Inflammatory macrophage (primary cell): ENCODE measurements at regions not wholly inside any gene's neighbourhood (a gene's known extent, or its start where the extent isn't known, plus 50 kb on each side); places are given as distances from the start of the nearest gene placed in this dataset.
"Not testable (repeated sequence)": the region's sequence is repeated elsewhere in the genome, so short reads cannot be mapped to it uniquely, and the experiment has no call there.

ENCODE experiments used
- DNase-seq, 2 donors: peaks; one replicate each; pipeline ENCODE4 v3.0.0-alpha.2; 2020 to 2022

GRCh38 chr18:38670486-38670885 is 1104.9 kb upstream of the CELF4 start:
- no peak for DNase-seq

- DNase-seq: no peak
Measured at GRCh38 chr18:38664929-38665328, 1099.3 kb upstream of the CELF4 start.

DNA sequence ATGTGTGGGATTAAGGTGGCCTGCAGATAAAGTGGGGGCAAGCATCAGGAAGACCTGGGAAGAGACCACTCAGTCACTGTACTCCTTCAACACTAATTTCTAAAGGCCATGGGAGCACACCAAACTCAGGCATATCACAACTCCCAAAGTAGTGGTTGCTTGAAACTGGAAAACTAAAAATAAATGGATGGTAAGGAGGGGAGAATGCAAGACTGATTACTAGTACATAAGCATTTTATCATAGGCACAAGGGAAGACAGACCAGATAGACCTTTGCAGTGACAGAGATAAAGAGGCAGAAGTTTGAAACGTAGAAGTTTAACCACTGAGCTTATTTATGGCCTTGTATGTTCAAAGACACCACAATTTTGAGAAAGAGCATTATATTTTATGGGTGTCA is 1098.1 kb upstream of the CELF4 start:
- DNase-seq: no peak

- DNase-seq: no peak
Measured at GRCh38 chr18:38663270-38663669, 1097.7 kb upstream of the CELF4 start.

DNA sequence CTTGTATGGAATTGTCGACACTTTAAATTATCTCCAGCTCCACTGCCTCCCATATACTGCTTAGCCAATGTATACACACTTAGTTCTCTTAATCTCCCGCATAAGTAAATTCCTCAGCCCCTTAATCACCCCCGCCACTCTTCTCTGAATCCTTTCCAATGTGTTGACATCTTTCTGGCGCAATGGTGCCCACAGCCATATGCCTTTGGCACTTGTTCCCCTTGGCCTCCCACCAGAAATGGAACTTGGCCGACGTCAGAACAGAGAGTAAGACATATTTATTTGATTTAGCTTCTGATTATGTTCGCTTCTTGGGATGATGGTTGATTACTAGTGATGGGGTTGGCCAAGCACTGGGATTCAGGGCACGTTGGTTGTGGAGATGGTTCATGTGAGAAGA is 1089.3 kb upstream of the CELF4 start:
- no peak for DNase-seq

DNA sequence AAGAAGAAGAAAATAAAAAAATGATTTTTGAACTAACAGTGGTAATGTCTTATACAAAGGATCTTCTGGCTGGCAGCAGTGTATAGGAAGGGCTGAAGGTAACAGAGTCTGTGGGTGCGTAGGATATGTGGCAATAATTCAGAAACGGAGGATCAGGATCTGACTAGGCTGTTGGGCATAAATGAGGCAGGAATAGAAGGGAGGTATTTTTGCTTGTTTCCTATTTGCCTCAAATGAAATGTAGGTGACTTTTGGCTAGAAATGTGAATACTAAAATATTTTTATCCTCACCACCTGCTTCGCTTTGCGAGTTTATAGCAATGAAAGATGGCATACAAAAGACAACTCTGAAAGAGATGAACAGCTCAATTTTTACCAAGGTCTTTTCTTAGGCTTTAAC is 1086.1 kb upstream of the CELF4 start:
- DNase-seq: no peak

DNA sequence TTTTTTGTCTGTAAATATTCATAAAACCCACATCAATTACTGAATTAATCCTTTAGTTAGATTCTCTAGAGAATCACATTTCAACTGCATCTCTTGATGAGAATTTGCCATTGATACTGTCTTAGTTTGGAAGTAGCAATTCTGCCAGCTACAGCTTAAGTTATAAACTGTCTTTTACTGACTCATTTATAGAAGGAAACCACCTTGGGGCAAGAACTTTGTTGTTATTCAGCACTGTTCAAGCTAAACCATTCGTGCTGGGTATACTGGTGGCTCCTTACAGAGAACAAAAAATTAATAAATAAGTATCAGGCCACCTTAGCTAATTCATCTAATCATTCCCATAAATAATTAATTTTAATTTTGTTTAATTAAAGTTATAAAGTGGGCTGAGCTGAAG is 1082.6 kb upstream of the CELF4 start:
- no peak for DNase-seq

GRCh38 chr18:38646296-38646695 is 1080.7 kb upstream of the CELF4 start:
- no peak for DNase-seq

DNA sequence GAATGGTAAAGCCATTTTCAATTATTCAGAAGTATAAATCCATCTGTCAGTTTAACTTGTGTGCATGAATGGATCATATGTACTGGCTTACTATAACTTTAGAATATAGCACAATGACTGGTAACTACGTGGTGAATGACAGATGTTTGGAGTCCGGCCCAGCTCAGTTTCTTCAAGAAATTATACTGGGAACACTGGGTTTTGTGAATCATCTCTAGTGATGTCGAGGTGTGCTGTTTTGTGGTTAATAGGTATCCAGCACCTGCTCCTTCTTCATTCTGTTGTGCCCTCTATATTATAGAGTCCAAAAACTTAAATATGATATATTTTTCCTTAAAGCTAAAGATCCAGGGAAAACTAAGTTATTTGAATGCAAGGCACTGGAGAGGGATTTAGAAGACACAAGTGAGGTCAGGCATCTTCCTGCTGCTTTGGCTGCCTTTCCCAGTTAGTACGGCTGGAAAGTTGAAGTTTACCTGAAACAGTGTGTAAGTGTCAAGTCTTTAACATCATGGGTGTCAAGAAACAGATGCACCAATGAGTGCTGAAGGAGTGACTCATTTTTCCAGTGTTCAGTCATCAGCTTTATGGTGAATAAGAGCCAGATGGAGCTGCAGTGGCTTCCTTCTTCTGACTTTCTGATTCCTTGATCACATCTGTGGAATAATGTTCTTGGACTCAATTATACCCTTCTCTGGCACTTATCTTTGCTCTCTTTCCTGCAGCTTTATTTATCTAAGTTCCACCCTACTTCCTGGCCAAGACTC is 1079.5 kb upstream of the CELF4 start:
- DNase-seq: no peak

- no peak for DNase-seq
Measured at GRCh38 chr18:38642711-38643110, 1077.1 kb upstream of the CELF4 start.

DNA sequence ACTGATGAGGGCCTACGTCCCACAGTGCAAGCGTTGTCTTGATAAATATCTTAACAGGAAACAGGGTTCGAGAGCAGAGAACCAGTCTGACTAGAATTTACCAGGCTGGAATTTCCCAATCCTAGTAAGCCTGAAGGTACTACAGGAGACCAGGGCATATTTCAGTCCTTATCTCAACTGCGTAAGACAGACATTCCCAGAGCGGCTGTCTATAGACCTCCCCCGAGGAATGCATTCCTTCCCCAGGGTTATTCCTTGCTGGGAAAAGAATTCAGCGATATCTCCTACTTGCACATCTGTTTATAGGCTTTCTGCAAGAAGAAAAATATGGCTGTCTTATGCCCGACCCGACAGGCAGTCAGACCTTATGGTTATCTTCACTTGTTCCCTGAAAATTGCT is 1074.1 kb upstream of the CELF4 start:
- DNase-seq: not testable (repeated sequence)

DNA sequence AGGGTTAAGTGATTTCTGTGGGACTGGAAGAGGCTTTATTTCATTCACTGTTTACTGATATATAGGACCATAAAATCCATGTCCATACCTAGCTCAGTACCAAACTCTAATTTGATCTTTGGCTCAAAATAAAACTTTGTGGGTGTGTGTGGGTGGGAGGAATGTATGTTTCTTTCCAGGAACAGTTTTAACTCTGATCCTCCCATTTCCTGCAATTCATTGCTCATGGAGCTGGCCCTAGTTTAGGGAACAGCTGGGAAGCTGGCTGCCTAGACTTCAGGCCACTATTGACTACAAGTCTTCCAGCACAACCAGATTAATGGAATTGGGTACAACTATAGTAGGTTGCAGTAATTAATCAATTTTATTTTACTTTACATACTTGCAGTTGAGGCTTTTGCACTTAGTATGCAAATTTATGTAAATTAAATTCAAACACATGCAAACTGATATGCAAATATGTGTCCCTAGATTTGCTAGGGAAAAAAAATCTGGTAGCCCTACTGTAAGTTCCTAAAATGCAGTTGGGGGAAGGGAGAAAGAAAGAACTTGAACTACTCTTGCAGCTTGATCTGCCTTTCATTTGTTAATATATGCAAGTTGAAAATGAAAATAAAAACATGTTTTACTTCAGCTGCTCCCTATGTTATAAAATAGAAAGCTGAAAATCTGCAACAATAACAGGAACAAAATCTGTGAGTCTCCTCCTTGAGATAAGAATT is 1070.3 kb upstream of the CELF4 start:
- DNase-seq: no peak

- no peak for DNase-seq
Measured at GRCh38 chr18:38634117-38634516, 1068.5 kb upstream of the CELF4 start.

DNA sequence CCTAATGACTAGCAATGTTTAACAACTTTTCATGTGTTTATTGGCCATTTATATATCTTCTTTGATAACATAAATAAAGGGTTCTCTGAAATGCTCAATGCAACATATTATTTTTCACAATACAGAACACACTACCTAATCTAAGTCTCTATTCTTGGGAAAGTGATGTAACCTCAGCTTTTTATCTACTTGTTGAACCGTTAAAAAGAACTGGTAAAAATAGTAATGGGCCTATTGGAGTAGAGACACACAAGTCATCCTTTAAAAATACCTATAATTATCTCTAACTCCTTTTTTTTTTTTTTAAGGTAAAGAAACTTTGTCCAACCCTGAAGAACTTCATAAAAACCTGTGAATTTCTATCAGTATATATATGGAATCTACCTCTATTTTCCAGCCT is 1067.7 kb upstream of the CELF4 start:
- DNase-seq: no peak

DNA sequence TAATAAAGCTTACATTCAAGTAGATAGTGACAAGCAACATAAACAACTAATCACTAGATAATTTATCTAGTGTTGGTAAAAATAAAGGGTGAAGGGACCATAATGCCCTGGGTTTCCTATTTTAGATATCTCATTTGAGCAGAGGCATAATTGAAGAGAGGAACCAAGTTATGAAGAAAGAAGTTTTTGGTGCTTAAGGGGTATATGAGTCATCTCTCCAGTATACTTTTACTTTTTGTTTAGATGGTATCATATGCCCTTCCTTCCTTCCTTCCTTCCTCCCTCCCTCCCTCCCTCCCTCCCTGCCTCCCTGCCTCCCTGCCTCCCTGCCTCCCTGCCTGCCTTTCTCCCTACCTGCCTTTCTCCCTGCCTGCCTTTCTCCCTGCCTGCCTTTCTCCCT is 1053.5 kb upstream of the CELF4 start:
- DNase-seq: no peak

GRCh38 chr18:38616306-38616705 is 1050.7 kb upstream of the CELF4 start:
- DNase-seq: no peak

GRCh38 chr18:38612904-38613303 is 1047.3 kb upstream of the CELF4 start:
- no peak for DNase-seq

- no peak for DNase-seq
Measured at GRCh38 chr18:38611036-38611964, 1045.7 kb upstream of the CELF4 start.

GRCh38 chr18:38606841-38607240 is 1041.2 kb upstream of the CELF4 start:
- DNase-seq: no peak

GRCh38 chr18:38602341-38602740 is 1036.7 kb upstream of the CELF4 start:
- no peak for DNase-seq

GRCh38 chr18:38587571-38587970 is 1022.0 kb upstream of the CELF4 start:
- DNase-seq: no peak

GRCh38 chr18:38586327-38586726 is 1020.7 kb upstream of the CELF4 start:
- DNase-seq: no peak

- no peak for DNase-seq
Measured at GRCh38 chr18:38579764-38580163, 1014.2 kb upstream of the CELF4 start.
